Fibroblast of mammary gland (primary cell): ENCODE measurements at regions not wholly inside any gene's neighbourhood (a gene's known extent, or its start where the extent isn't known, plus 50 kb on each side); places are given as distances from the start of the nearest gene placed in this dataset.

Experiments
- DNase-seq: peaks from one replicate; pipeline ENCODE4 v3.0.0-alpha.2; 2010; ENCODE audit warnings: low read depth
- H3K4me3 ChIP-seq: 2 replicates; pipeline ENCODE4 v1.5.1; 2011; ENCODE audit warnings: low read depth, mild to moderate bottlenecking, low read length, moderate library complexity; ENCODE audit not compliant: control insufficient read depth
- TF ChIP-seq, protein P1 (sequence below): conservative IDR thresholded peaks from 2 replicates; pipeline ENCODE4 v1.5.1; 2011; ENCODE audit warnings: low read depth, low read length, inconsistent platforms; ENCODE audit not compliant: control insufficient read depth, insufficient read depth

DNA sequence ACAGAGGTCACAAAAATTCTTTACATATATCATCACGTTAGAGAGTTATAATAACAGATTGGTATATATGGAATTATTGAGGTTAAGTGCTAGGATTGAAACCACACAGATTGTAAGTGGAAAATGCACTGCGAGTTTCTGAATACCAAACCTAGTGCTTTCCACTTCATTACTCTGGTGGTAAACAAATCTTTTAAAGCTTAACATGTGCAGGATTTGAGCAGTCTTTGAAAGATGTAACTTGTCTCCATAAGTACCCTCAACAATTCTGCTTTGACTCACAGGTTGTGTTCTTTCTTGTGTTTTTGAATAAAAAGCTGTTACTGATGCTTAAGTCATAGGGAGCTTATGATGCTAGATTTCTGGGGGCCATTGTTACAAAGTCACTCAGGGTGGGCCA, 314.7 kb upstream of the DACH1 start:
- TF ChIP-seq, protein P1, sequence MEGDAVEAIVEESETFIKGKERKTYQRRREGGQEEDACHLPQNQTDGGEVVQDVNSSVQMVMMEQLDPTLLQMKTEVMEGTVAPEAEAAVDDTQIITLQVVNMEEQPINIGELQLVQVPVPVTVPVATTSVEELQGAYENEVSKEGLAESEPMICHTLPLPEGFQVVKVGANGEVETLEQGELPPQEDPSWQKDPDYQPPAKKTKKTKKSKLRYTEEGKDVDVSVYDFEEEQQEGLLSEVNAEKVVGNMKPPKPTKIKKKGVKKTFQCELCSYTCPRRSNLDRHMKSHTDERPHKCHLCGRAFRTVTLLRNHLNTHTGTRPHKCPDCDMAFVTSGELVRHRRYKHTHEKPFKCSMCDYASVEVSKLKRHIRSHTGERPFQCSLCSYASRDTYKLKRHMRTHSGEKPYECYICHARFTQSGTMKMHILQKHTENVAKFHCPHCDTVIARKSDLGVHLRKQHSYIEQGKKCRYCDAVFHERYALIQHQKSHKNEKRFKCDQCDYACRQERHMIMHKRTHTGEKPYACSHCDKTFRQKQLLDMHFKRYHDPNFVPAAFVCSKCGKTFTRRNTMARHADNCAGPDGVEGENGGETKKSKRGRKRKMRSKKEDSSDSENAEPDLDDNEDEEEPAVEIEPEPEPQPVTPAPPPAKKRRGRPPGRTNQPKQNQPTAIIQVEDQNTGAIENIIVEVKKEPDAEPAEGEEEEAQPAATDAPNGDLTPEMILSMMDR, result no peak
- no peak for DNase-seq
- no peak overlapping the region for H3K4me3 ChIP-seq

DNA sequence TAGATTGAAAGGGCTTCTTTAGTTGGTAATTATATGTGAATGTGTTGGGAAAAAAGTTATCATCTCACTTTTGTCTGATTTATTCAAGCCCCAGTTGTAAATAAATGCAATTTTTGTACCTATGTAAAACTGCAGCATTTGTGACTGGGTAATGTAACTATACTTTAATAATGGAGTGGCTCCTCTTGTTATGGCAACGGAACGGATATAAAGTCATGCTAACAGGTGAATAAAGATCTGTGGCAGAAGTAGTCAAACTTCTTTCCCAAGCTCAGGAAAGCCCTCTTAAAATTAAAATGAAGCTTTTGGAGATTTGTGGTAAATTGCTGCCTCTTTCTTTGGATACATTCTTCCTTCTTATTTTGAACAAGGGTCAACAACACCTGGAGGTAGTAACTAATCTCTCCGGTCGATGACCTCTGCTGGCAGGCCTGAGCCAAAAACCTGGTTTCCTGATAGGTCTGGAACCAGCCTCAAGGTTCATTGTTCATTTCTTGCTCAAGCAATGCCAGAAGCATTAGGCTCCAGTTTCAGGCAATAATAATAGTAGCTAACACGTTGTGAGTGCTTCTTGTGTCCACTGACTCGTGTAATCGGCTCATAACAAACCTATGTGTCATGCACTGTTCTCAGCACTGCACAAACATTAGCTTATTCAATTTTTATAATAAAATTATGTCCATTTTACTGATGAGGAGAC, 313.4 kb upstream of the DACH1 start:
- TF ChIP-seq, protein P1, result no peak
- H3K4me3 ChIP-seq, result no peak overlapping the region
- no peak for DNase-seq

DNA sequence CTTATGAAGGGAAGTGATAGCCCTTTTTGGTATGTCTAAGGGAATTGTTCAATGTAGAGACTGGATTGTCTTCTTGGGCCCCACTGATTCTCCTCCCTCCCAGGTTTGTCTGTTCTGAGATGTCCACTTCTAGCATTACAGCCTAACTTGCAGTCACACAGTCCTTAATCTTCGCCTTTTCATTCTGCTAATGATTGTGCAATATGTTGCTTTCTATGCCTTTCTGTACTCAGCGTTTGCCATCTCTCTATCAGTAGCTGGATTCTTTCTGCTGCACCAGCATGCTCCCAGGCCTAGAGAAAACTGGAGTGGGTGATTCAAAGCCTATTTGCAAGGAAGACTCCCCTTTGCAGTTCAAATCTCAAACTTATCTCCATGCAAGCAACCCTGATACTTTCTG, 307.5 kb upstream of the DACH1 start:
- TF ChIP-seq, protein P1, result no peak
- H3K4me3 ChIP-seq, result no peak overlapping the region
- DNase-seq, result no peak

DNA sequence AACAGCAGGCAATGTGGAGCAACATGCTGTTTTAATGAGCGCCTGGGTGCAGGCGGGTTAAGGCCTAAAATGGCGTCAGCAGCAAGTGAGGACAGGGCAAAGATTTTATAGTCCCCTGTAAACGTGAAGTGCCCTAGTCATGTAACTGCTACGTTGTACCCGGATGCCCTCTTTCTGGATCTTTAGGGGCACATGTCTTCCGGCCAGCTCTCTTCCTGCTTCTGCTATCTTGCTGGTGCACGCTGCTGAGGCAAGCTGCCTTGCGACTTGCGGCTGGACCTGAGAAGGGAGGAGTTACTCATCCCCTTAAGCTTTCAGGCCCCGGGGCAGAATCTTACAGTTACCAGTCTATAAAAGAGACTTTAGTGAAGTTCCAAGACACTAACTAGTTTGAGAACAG, 303.6 kb upstream of the DACH1 start:
- TF ChIP-seq, protein P1, result no peak
- no peak for DNase-seq
- H3K4me3 ChIP-seq, result no peak overlapping the region

DNA sequence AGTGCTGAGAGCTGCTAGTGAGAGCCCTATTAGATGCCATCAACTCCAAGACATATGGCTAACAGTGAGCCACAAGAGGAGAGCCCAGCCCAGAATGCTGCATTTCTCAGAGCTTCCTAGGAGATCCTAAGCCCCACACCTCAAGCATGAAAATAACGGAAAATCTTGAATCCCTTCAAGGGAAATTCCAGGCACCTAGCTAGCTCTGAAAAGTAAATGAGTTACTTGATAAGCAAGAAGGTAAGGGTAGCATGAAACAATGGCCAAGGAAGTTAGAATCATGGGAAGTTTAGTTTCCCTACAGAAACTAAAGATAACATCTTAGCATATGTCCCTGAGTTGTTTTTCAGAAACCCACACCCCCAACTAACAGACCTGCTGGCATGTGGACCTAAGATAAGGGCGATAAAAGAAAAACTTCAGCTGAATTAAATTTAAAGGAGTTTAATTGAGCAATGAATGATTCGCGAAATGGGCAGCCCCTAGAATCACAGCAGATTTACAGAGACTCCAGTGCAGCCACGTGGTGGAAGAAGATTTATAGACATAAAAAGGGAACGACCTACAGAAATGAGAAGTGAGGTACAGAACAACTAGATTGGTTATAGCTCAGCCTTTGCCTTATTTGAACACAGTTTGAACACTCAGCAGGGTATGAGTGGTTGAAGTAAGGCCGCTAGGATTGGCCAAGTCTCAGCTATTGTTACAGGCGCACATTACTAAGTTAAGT, 301.3 kb upstream of the DACH1 start:
- TF ChIP-seq, protein P1, result no peak
- no peak overlapping the region for H3K4me3 ChIP-seq
- DNase-seq, result no peak

DNA sequence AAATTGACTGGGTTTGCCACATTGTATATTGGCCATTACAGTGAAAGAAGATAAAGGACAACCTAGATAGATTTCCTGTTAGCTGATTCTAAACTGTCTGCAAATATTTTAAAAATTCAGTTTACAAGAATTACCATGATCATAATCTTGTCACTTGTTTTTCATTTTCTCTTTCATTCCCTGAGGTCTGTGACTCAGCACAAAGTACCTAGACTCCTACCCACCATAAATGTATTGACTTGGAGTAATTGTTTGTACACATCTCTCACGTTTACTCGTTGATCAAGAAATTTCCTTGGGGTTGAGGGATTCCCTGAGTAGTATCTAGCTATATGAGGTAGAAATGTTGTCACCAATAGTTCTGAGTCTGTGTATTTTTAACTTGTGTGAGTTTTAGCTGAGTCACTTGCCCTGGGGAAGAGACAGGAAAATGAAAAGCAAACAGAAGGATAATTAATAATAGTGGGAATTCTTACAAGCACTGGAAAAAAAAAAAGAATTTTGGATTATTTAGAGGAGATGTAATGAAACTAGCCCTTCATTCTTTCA, 299.2 kb upstream of the DACH1 start:
- TF ChIP-seq, protein P1, result no peak
- no peak for DNase-seq
- H3K4me3 ChIP-seq, result no peak overlapping the region
